ENCODE measurements at regions not wholly inside any gene's neighbourhood (a gene's known extent, or its start where the extent isn't known, plus 50 kb on each side); places are given as distances from the start of the nearest gene placed in this dataset.
"Not testable (repeated sequence)": the region's sequence is repeated elsewhere in the genome, so short reads cannot be mapped to it uniquely, and the experiment has no call there.

GRCh38 chr14:98919434-98919833, 352.6 kb downstream of the BCL11B start:
- no peak for DNase-seq

GRCh38 chr14:98921306-98921705, 350.7 kb downstream of the BCL11B start:
- not testable (repeated sequence) for DNase-seq

GRCh38 chr14:98923596-98923995, 348.4 kb downstream of the BCL11B start:
- DNase-seq, result no peak

- DNase-seq, result no peak
Observed at GRCh38 chr14:98924046-98924445, 348.0 kb downstream of the BCL11B start.

GRCh38 chr14:98925354-98926040, 346.5 kb downstream of the BCL11B start:
- no peak for DNase-seq

- DNase-seq, result peak; percentile 32
Observed at GRCh38 chr14:98926146-98926545, 345.9 kb downstream of the BCL11B start.

- no peak for DNase-seq
Observed at GRCh38 chr14:98926801-98927200, 345.2 kb downstream of the BCL11B start.

GRCh38 chr14:98927986-98928385, 344.0 kb downstream of the BCL11B start:
- no peak for DNase-seq

- DNase-seq, result no peak
Observed at GRCh38 chr14:98928418-98928817, 343.6 kb downstream of the BCL11B start.

- no peak for DNase-seq
Observed at GRCh38 chr14:98931126-98931525, 340.9 kb downstream of the BCL11B start.

- DNase-seq, result peak; percentile 62
Observed at GRCh38 chr14:98931911-98932310, 340.1 kb downstream of the BCL11B start.

- no peak for DNase-seq
Observed at GRCh38 chr14:98932431-98933325, 339.3 kb downstream of the BCL11B start.

GRCh38 chr14:98934569-98934968, 337.4 kb downstream of the BCL11B start:
- DNase-seq, result not testable (repeated sequence)

- no peak for DNase-seq
Observed at GRCh38 chr14:98935921-98936320, 336.1 kb downstream of the BCL11B start.

- no peak for DNase-seq
Observed at GRCh38 chr14:98937021-98937420, 335.0 kb downstream of the BCL11B start.

GRCh38 chr14:98937712-98938505, 334.1 kb downstream of the BCL11B start:
- DNase-seq, result no peak

GRCh38 chr14:98940693-98941437, 331.1 kb downstream of the BCL11B start:
- no peak for DNase-seq

GRCh38 chr14:98941481-98941880, 330.5 kb downstream of the BCL11B start:
- no peak for DNase-seq

GRCh38 chr14:98943907-98944306, 328.1 kb downstream of the BCL11B start:
- DNase-seq, result no peak

GRCh38 chr14:98944989-98945388, 327.0 kb downstream of the BCL11B start:
- no peak for DNase-seq

- no peak for DNase-seq
Observed at GRCh38 chr14:98945611-98946570, 326.1 kb downstream of the BCL11B start.
